ENCODE measurements at regions not wholly inside any gene's neighbourhood (a gene's known extent, or its start where the extent isn't known, plus 50 kb on each side); places are given as distances from the start of the nearest gene placed in this dataset.

GRCh38 chr9:105921057-105921726, 226.9 kb downstream of the TMEM38B start:
- DNase-seq (ENCODE audit: low spot score): no peak

GRCh38 chr9:105928416-105928815, 234.1 kb downstream of the TMEM38B start:
- no peak for DNase-seq (ENCODE audit: low spot score)

- no peak for DNase-seq (ENCODE audit: low spot score)
These were observed 235.8 kb downstream of the TMEM38B start for GRCh38 chr9:105930011-105930627.

GRCh38 chr9:105932276-105932675, 237.9 kb downstream of the TMEM38B start:
- no peak for DNase-seq (ENCODE audit: low spot score)

GRCh38 chr9:105950448-105950847, 256.1 kb downstream of the TMEM38B start:
- DNase-seq (ENCODE audit: low spot score): no peak

GRCh38 chr9:105950894-105951293, 256.6 kb downstream of the TMEM38B start:
- DNase-seq (ENCODE audit: low spot score): no peak

- no peak for DNase-seq (ENCODE audit: low spot score)
These were observed 260.2 kb downstream of the TMEM38B start for GRCh38 chr9:105954517-105954916.

GRCh38 chr9:105957830-105958229, 263.5 kb downstream of the TMEM38B start:
- no peak for DNase-seq (ENCODE audit: low spot score)

- DNase-seq (ENCODE audit: low spot score): no peak
These were observed 264.2 kb downstream of the TMEM38B start for GRCh38 chr9:105958587-105958986.

GRCh38 chr9:105959531-105959930, 265.2 kb downstream of the TMEM38B start:
- no peak for DNase-seq (ENCODE audit: low spot score)

GRCh38 chr9:105963343-105964099, 269.2 kb downstream of the TMEM38B start:
- DNase-seq (ENCODE audit: low spot score): no peak

GRCh38 chr9:105964156-105964555, 269.8 kb downstream of the TMEM38B start:
- DNase-seq (ENCODE audit: low spot score): no peak

GRCh38 chr9:105966834-105967233, 272.5 kb downstream of the TMEM38B start:
- DNase-seq (ENCODE audit: low spot score): no peak

- DNase-seq (ENCODE audit: low spot score): no peak
These were observed 272.9 kb downstream of the TMEM38B start for GRCh38 chr9:105967248-105967647.

- DNase-seq (ENCODE audit: low spot score): no peak
These were observed 273.5 kb downstream of the TMEM38B start for GRCh38 chr9:105967797-105968196.

GRCh38 chr9:105968811-105969466, 274.6 kb downstream of the TMEM38B start:
- no peak for DNase-seq (ENCODE audit: low spot score)

- no peak for DNase-seq (ENCODE audit: low spot score)
These were observed 275.3 kb downstream of the TMEM38B start for GRCh38 chr9:105969636-105970035.

- DNase-seq (ENCODE audit: low spot score): no peak
These were observed 277.6 kb downstream of the TMEM38B start for GRCh38 chr9:105971986-105972385.

- no peak for DNase-seq (ENCODE audit: low spot score)
These were observed 278.3 kb downstream of the TMEM38B start for GRCh38 chr9:105972466-105973204.

- no peak for DNase-seq (ENCODE audit: low spot score)
These were observed 279.6 kb downstream of the TMEM38B start for GRCh38 chr9:105973951-105974351.

GRCh38 chr9:105975886-105976645, 281.7 kb downstream of the TMEM38B start:
- DNase-seq (ENCODE audit: low spot score): no peak

Data from AG20443 (cell line).